ENCODE measurements at regions not wholly inside any gene's neighbourhood (a gene's known extent, or its start where the extent isn't known, plus 50 kb on each side); places are given as distances from the start of the nearest gene placed in this dataset.

DNA sequence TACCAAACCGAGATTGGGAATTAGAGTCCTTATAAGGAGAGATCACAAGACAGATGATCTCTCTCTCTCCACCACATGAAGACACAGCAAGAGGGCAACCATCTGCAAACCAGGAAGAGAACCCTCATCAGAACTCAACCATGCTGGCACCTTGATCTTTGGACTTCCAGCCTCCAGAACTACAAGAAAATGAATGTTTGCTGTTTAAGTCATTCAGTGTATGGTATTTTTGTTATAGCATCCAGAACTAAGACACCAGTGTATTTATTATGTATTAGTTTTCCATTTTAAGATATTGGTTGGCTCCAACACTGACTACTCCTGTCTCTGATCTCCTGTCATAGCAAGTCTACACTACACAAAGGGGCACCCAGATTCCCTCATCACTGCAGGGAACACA is 86.9 kb downstream of the CCDC34 start:
- in situ Hi-C loops (cut with MboI; ENCODE audit: low sequenced_read_pairs): no loop called here
- Histone ChIP-seq H4K91ac (ENCODE audit: insufficient read depth, low read depth, low read length) (no peak overlapping the region), H3K4ac (ENCODE audit: low read depth, low read length) (no peak overlapping the region), H4K5ac (ENCODE audit: low read depth, low read length) (no peak overlapping the region), H2BK120ac (ENCODE audit: low read depth, low read length) (no peak overlapping the region), H2AK5ac (ENCODE audit: low read depth, low read length) (no peak overlapping the region), H3K4me1 (ENCODE audit: control insufficient read depth, insufficient read depth, low read length) (no peaks in the 10 kb centered on the region), H2BK5ac (ENCODE audit: low read depth, low read length, poor library complexity, severe bottlenecking) (no peak overlapping the region), H3K36me3 (ENCODE audit: control insufficient read depth, insufficient read depth, low read length) (no peaks in the 10 kb centered on the region), H2BK15ac (ENCODE audit: low read depth, low read length) (no peak overlapping the region), H3K9me1 (ENCODE audit: insufficient read depth, low read length) (peaks cover 3% of the 10 kb centered on the region; the same call in 1 of the 2 replicates), H3K18ac (ENCODE audit: low read depth, low read length) (no peak overlapping the region), H2AK9ac (replicated peaks; ENCODE audit: low read depth, low read length, poor library complexity) (no peak overlapping the region), H3K4me3 (ENCODE audit: insufficient read depth, low read depth, low read length) (no peak overlapping the region), H4K20me1 (ENCODE audit: insufficient read depth, low read length) (no peaks in the 10 kb centered on the region), H3K9ac (ENCODE audit: low read depth, low read length) (no peak overlapping the region), H3K56ac (ENCODE audit: extremely low read depth, insufficient read depth, low read length) (no peak overlapping the region), H3K14ac (replicated peaks; ENCODE audit: low read depth, low read length) (no peak overlapping the region), H4K8ac (ENCODE audit: low read depth in 2 of 2, low read length in 2 of 2) (no peak overlapping the region), H3K9me3 (ENCODE audit: control insufficient read depth, insufficient read depth, low read length) (no peaks in the 10 kb centered on the region), H2BK20ac (ENCODE audit: low read depth, low read length) (no peak overlapping the region), H3K4me2 (ENCODE audit: low read depth, low read length) (no peak overlapping the region), H3K79me1 (ENCODE audit: low read depth in 1 of 2, low read length in 2 of 2) (no peaks in the 10 kb centered on the region), H3K27me3 (ENCODE audit: control insufficient read depth, insufficient read depth, low read length) (peaks cover 42% of the 10 kb centered on the region), H3K23ac (ENCODE audit: low read depth, low read length) (no peak overlapping the region), H3K27ac (ENCODE audit: insufficient read depth, low read length) (no peak overlapping the region), H2AFZ (replicated peaks; ENCODE audit: low read length, poor library complexity) (no peak overlapping the region)
- no CpG with 5 or more reads among the region's 1 CpG for WGBS, 2 experiments (ENCODE audit: extremely low coverage in 2 of 2, insufficient read length in 1 of 2)
- no TSS peak for BruUV-seq (replicated peaks)
- TF ChIP-seq, protein P1, sequence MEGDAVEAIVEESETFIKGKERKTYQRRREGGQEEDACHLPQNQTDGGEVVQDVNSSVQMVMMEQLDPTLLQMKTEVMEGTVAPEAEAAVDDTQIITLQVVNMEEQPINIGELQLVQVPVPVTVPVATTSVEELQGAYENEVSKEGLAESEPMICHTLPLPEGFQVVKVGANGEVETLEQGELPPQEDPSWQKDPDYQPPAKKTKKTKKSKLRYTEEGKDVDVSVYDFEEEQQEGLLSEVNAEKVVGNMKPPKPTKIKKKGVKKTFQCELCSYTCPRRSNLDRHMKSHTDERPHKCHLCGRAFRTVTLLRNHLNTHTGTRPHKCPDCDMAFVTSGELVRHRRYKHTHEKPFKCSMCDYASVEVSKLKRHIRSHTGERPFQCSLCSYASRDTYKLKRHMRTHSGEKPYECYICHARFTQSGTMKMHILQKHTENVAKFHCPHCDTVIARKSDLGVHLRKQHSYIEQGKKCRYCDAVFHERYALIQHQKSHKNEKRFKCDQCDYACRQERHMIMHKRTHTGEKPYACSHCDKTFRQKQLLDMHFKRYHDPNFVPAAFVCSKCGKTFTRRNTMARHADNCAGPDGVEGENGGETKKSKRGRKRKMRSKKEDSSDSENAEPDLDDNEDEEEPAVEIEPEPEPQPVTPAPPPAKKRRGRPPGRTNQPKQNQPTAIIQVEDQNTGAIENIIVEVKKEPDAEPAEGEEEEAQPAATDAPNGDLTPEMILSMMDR (conservative IDR thresholded peaks at IDR 0.05; ENCODE audit: low read depth, low read length): no peak
- TF ChIP-seq NFE2L2 (IDR thresholded peaks at IDR 0.05; ENCODE audit: low read depth, low read length) (no peak), POLR2A (IDR thresholded peaks at IDR 0.05; ENCODE audit: low read depth, low read length) (no peak), MXI1 (IDR thresholded peaks at IDR 0.05; ENCODE audit: borderline replicate concordance, low read depth, low read length) (no peak), MAZ (IDR thresholded peaks at IDR 0.05; ENCODE audit: borderline replicate concordance, low read depth, low read length) (no peak), BHLHE40 (IDR thresholded peaks at IDR 0.05; ENCODE audit: low read depth, low read length) (no peak), FOS (IDR thresholded peaks at IDR 0.05; ENCODE audit: low read depth, low read length) (no peak), RFX5 (IDR thresholded peaks at IDR 0.05; ENCODE audit: low read depth, low read length) (no peak), CHD1 (IDR thresholded peaks at IDR 0.05; ENCODE audit: low read depth, low read length) (no peak), RCOR1 (IDR thresholded peaks at IDR 0.05; ENCODE audit: insufficient replicate concordance, low read length) (no peak), RAD21 (IDR thresholded peaks at IDR 0.05; ENCODE audit: low read length) (no peak), SMC3 (IDR thresholded peaks at IDR 0.05; ENCODE audit: low read depth, low read length) (no peak), CEBPB (IDR thresholded peaks at IDR 0.05; ENCODE audit: low read depth, low read length) (no peak), MAFK (IDR thresholded peaks at IDR 0.05; ENCODE audit: low read depth, low read length) (no peak)
- TF ChIP-seq, protein P2, sequence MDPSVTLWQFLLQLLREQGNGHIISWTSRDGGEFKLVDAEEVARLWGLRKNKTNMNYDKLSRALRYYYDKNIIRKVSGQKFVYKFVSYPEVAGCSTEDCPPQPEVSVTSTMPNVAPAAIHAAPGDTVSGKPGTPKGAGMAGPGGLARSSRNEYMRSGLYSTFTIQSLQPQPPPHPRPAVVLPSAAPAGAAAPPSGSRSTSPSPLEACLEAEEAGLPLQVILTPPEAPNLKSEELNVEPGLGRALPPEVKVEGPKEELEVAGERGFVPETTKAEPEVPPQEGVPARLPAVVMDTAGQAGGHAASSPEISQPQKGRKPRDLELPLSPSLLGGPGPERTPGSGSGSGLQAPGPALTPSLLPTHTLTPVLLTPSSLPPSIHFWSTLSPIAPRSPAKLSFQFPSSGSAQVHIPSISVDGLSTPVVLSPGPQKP (IDR thresholded peaks at IDR 0.05; ENCODE audit: borderline replicate concordance, low read depth, low read length): no peak
- TF ChIP-seq, protein P3, sequence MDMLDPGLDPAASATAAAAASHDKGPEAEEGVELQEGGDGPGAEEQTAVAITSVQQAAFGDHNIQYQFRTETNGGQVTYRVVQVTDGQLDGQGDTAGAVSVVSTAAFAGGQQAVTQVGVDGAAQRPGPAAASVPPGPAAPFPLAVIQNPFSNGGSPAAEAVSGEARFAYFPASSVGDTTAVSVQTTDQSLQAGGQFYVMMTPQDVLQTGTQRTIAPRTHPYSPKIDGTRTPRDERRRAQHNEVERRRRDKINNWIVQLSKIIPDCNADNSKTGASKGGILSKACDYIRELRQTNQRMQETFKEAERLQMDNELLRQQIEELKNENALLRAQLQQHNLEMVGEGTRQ (IDR thresholded peaks at IDR 0.05; ENCODE audit: low read depth, low read length): no peak
- ATAC-seq (ENCODE audit: low read depth): no peak
- CTCF ChIA-PET: no interaction called here
- POLR2A ChIA-PET (ENCODE audit: unreplicated experiment): no interaction called here
- intact Hi-C loops (cut with micrococcal nuclease): no loop called here
- DNase-seq: no peak
- dilution Hi-C loops (cut with HindIII; ENCODE audit: low sequenced_read_pairs, unreplicated experiment): no loop called here
